ENCODE measurements at regions not wholly inside any gene's neighbourhood (a gene's known extent, or its start where the extent isn't known, plus 50 kb on each side); places are given as distances from the start of the nearest gene placed in this dataset.

DNA sequence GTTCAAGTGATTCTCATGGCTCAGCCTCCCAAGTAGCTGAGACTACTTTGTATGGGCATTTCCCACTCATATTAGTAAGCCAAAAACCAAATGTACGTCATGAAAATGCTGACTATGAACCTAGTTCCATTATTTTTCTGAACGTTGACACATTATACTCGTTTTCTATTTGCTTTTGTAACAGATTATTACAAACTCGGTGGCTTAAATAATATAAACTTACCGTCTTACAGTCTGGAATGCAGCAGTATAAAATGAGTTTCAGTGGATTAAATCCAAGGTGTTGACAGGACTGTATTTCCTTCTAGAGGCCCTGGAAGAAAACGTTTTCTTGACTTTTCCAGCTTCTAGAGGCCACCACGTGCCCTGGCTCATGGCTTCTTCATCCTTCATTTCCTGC, 517.0 kb downstream of the GADD45G start:
- Histone ChIP-seq H3K27ac (no peak overlapping the region), H3K36me3 (no peaks in the 10 kb centered on the region), H3K4me1 (no peaks in the 10 kb centered on the region), H3K27me3 (no peaks in the 10 kb centered on the region), H3K9me3 (peaks cover 0 to 4% of the 10 kb centered on the region in 2 donors), H3K4me3 (no peak overlapping the region)
- TF ChIP-seq, protein P1, sequence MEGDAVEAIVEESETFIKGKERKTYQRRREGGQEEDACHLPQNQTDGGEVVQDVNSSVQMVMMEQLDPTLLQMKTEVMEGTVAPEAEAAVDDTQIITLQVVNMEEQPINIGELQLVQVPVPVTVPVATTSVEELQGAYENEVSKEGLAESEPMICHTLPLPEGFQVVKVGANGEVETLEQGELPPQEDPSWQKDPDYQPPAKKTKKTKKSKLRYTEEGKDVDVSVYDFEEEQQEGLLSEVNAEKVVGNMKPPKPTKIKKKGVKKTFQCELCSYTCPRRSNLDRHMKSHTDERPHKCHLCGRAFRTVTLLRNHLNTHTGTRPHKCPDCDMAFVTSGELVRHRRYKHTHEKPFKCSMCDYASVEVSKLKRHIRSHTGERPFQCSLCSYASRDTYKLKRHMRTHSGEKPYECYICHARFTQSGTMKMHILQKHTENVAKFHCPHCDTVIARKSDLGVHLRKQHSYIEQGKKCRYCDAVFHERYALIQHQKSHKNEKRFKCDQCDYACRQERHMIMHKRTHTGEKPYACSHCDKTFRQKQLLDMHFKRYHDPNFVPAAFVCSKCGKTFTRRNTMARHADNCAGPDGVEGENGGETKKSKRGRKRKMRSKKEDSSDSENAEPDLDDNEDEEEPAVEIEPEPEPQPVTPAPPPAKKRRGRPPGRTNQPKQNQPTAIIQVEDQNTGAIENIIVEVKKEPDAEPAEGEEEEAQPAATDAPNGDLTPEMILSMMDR (IDR thresholded peaks at IDR 0.05) = no peak
- no peak for DNase-seq (ENCODE audit: low spot score in 2 of 2)
- intact Hi-C loops (cut with DNase I) = no loop called here

DNA sequence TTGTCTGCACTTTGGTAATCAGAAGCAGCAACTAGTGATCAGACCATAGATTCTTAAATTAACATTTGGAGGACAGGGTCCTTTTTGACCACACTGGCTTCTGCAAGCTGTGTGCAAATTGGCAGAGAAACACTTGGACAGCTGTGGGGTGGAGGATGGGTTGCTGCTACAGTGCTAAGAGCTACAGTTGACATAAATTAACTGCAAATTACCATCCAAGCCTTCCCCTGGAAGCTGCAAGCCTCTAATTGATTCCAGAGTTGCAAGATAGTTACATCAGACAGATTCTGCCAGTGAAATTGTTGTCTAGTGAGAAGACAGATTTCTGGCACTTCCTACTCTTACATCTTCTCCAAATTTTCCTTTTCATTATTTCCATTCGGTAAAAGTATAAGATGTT, 517.7 kb downstream of the DIRAS2 start:
- Histone ChIP-seq H3K36me3 (no peaks in the 10 kb centered on the region), H3K4me1 (no peaks in the 10 kb centered on the region), H3K4me3 (no peak overlapping the region), H3K27ac (no peak overlapping the region), H3K27me3 (no peaks in the 10 kb centered on the region), H3K9me3 (peaks cover 0 to 4% of the 10 kb centered on the region in 2 donors)
- DNase-seq (ENCODE audit: low spot score in 2 of 2) = no peak
- intact Hi-C loops (cut with DNase I) = no loop called here
- TF ChIP-seq, protein P1 (IDR thresholded peaks at IDR 0.05) = no peak

DNA sequence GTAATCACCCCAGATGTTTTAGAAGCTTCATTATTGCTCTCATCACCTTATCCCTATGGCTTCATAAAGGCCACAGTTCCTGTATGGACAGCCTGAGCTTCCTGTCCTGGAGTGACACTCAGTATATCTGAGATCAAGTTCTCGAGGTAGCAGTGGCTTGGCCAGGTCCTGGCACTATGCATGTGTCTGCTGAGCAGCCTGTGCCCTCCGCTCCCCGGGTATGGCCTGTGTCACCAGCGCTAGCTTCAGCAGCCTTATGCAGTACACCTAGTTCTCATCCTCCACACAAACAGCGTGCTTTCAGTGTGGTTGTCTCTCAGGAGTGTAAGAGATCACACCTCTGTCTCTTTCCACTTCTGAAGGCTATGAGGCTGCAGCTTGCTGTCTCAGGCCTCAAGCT, 514.7 kb downstream of the DIRAS2 start:
- TF ChIP-seq, protein P1 (IDR thresholded peaks at IDR 0.05) = no peak
- H3K9me3 ChIP-seq = peaks cover 0 to 4% of the 10 kb centered on the region in 2 donors
- H3K4me3 ChIP-seq = no peak overlapping the region
- DNase-seq (ENCODE audit: low spot score in 2 of 2) = no peak
- no peaks in the 10 kb centered on the region for H3K27me3 ChIP-seq
- H3K36me3 ChIP-seq = no peaks in the 10 kb centered on the region
- intact Hi-C loops (cut with DNase I) = no loop called here
- no peaks in the 10 kb centered on the region for H3K4me1 ChIP-seq
- H3K27ac ChIP-seq = no peak overlapping the region

DNA sequence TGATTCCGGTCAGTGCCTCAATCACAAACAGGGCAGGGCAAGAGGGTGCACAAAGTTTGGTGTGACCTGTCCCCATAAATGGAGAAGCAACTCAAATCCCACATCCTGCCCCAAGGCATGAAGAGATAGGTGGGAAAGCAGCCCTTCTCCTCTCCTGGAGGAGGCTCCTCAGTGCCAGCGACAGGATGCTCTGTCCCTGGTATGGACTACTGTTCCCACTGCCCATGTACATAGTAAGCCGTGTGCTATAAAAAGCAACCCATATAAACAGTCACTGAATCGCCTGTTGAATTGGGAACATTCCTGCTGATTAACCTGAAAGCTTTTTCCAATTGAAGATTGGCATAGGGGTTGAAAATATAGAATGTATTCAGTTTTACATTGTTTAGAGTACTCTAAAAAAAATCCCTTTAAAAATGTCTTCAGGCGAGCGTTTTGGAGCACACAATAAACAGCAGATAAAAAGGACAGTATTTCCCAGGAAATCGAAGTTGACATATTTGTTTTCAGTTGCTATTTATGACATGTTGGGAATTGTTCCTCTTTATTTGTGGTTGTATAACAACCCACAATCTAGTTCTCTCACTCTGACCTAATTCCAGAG, 513.9 kb downstream of the DIRAS2 start:
- Histone ChIP-seq H3K36me3 (no peaks in the 10 kb centered on the region), H3K4me3 (no peak overlapping the region), H3K27me3 (no peaks in the 10 kb centered on the region), H3K27ac (no peak overlapping the region), H3K9me3 (no peaks in the 10 kb centered on the region), H3K4me1 (no peaks in the 10 kb centered on the region)
- TF ChIP-seq, protein P1 (IDR thresholded peaks at IDR 0.05) = no peak
- intact Hi-C loops (cut with DNase I) = no loop called here
- no peak for DNase-seq (ENCODE audit: low spot score in 2 of 2)

DNA sequence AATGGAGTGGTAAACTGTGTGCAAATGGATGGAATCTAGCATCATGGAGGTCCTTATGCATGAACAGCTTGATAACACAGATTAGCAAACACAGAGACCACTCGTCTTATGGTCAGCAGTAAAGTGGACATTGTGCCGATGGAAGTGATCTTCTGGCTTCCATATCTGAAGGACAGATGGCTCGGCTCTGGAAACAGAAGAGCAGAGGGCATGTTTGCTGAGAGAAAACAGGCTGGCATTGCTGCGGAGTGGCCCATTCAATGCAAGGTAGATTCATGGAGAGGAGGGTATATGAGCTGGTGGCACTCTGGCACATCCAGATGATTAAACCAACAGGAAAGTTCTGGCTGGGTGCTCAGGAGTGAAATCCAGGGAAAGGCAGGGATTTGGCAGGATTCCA, 513.2 kb downstream of the DIRAS2 start:
- DNase-seq (ENCODE audit: low spot score in 2 of 2) = no peak
- Histone ChIP-seq H3K27me3 (no peaks in the 10 kb centered on the region), H3K27ac (no peak overlapping the region), H3K4me3 (no peak overlapping the region), H3K9me3 (no peaks in the 10 kb centered on the region), H3K36me3 (no peaks in the 10 kb centered on the region), H3K4me1 (no peaks in the 10 kb centered on the region)
- TF ChIP-seq, protein P1 (IDR thresholded peaks at IDR 0.05) = no peak
- intact Hi-C loops (cut with DNase I) = no loop called here

DNA sequence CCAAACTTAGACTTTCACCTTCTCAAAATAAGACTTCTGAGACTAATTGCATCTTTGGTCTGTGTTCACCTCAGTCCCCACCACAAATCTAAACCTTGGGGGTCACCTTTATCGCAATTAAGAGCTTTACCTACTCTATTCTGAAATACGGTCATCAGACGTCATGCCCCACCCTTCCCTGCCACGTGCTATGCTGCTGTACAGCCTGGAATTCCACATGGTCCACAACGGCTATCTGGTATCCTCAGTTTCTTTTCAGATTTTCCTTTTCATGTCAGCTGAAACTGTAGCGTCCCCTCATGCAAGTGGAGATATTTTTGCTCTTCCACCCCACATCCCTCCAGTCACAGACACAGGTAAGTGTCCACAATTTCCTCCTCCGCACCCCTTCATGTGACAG, 511.1 kb downstream of the DIRAS2 start:
- TF ChIP-seq, protein P1 (IDR thresholded peaks at IDR 0.05) = no peak
- Histone ChIP-seq H3K36me3 (no peaks in the 10 kb centered on the region), H3K27ac (no peak overlapping the region), H3K27me3 (no peaks in the 10 kb centered on the region), H3K4me3 (no peak overlapping the region), H3K4me1 (no peaks in the 10 kb centered on the region), H3K9me3 (no peaks in the 10 kb centered on the region)
- intact Hi-C loops (cut with DNase I) = no loop called here
- DNase-seq (ENCODE audit: low spot score in 2 of 2) = no peak

All from ascending aorta (tissue), 2 donors.